ENCODE measurements at regions not wholly inside any gene's neighbourhood (a gene's known extent, or its start where the extent isn't known, plus 50 kb on each side); places are given as distances from the start of the nearest gene placed in this dataset.

DNA sequence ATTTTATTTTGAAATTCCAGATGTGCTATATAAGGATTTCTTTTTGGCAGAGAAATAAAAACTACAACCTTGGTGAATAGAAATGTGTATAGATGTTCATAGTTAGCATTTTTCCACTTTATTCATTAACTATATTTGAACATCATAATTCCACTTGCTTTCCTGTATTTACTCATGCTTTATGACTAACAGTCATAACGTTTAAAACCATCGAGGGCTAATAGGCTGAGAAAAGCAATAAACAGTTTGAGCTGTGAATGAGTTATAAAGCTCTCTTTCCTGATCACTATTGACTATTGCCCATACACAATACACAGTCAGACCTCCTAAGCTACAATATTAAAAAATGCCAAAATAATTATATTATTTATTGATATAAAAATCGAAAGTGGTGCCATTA, 502.1 kb upstream of the RASGRP1 start:
- no peak for DNase-seq

DNA sequence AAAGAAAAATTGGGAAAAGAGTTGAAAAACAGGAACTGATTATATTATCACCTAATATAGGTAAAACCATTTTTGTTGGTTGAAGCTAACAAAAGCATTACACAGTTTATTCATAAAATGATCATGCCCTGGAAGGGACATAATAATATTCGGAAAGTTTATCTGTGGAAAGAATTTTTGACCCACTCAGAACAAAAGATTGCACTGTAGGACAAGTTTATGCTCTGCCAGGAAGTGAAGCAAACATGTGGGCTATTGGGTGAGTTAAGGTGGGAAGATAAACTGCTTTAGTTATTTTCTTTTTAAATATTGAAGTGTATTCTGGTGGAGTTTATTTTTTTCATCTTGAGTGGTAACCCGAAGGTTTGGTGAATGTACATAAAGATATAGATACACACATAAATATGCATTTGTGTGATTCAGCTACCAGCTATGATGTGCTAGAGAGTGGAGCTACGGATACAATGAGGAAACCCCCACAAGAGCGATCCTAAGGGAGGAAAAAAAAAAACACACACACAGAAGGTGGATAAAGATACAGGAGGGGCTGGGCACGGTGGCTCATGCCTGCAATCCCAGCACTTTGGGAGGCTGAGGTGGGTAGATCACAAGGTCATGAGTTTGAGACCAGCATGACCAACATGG, 506.4 kb upstream of the THBS1 start:
- DNase-seq: no peak

DNA sequence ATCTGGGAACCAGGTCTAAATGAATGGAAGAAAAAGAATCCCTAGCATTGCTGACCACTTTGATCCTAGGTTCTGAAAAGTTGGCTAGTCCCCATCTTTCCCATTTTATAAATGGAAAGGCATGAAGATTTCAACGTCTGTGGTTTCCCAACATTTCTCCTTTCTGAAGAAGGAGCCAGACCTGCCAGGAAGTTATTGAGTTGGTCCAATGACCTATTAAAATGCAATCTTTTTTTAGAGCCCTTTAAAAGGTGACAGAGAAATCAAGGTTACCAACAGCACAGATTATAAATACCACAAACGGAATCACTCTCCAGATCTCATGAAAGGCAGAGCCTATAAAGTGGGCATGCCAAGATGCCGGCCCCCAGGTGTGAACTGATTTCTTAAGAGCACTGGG, 505.6 kb upstream of the THBS1 start:
- DNase-seq: no peak

DNA sequence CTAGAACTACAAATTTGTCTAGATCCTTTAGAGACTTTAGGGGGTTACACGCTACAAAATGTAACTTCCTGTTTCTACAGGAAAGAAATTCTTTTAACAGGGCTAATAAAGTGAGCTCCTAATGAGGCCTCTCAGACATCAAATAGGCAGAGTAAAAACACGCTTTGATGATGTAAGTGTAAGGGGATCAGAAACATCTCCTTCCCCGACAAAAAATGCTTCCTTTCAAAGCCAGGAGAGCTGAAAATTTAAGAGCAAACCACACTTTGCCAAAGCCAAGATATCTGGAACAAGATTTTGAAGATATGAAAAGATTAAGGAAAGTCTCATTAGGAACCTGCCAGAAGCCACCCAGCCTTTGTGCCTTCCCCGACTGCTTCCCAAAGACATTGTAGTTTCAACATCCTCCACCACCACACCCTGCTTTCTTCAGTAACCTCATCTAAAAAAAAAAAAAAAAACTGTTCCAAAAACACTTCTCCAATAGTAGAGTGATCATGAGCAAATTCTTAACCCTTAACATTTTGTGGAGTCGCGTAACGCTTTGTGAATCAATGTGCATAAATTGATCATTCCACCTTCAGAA, 505.0 kb upstream of the THBS1 start:
- DNase-seq: no peak

DNA sequence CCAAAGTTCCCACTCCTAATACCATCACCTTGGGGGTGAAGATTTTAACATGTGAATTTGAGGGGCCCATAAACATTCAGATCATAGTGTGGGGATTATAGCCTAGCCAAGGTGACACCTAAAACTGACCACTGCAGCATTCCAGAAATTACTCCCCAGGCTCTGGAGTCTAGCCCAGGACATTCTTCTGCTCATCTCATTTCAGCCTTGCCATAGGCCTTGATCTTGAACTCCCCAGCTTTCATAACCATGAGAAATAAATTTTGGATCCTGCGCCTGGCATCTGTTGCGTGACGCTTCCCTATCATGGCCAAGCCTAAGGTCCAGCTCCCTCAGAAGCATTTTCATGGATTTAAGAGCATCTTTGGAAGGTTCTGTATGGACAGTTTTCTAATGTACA, 502.9 kb upstream of the THBS1 start:
- no peak for DNase-seq

DNA sequence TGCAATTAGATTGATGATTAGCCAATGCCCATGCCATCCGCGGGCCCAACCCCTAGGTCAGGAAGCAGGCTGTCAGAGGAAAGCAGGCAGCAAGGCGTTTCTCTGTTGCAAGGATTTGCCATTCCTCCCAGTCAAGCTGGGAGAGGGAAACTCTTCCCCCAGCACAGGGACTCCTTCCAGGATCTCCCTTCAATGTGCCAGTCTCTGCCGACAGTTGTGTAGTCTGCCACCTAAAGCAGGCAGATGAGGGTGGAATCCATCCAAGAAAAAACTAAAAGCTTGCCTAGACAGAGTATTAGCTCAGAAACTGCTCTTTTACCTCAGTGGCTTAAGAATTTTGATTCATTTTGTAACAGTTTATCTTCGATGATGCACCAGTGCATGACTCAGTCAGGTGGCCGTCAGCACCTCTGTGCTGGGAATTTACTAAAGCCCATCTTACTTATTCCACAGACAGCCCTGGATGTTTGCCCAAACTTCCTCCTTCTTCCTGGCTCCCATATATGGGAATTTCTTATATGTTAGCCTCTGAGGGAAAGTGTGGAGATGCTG, 501.5 kb upstream of the THBS1 start:
- DNase-seq: peak in 12 of 58 donors; percentile 2 to 30 (median 8)

DNA sequence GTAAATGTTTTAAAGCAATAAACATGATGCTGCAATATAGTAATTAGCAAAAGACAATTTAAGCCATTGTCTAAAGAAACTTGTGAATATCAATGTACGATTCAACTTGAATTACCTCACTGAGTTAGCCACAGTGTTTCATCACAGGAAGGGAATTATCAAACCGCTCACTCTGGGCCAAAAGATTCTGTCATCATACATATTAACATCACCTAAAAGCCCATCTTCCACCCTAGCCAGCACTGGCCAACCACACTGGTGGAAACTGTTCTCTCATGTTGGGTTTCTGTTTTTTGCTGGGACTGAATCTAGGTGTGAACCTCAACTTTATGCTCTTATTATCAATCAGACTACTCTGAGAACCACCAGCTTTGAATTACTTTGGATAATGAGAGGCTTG, 497.7 kb upstream of the THBS1 start:
- no peak for DNase-seq

DNA sequence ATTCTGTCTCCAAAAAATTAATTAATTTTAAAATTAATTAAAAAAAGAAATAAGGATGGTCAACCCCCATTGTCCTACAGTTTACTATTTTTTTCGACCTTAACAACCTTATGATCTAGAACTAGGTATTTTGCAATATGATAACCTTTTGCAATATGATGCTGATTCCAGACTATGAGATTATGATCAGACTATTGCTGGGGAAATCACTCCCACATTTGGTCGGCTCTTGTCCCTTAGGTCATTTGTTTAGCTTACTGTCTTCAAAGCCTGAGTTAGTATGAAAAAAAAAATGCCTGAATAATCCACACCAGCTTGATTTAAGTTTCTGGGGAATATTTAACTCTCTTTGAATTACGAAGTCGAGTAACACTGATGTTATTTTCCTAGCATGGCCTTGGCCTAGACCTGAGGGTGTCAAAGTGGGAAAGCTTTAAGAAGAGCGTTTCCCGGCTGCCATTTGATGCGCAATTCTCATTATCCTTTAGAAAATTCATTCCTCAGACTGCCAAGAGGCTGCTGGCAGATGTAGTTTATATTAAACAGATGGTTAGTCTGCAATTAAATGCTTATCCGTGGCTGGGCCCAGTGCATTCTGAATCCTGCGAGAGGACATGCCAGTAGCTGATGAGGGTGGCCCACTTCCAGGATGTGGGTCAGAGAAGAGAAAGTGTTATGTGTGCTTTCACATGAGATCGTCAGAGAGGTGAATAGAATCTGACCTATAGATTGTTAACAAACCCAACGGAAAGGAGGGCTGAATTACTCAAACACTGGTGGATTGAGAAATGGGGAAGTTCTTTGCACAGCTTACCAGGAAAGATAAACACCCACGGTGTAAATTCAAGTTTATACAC, 496.0 kb upstream of the THBS1 start:
- DNase-seq: peak in 10 of 58 donors; percentile 3 to 45 (median 10)

DNA sequence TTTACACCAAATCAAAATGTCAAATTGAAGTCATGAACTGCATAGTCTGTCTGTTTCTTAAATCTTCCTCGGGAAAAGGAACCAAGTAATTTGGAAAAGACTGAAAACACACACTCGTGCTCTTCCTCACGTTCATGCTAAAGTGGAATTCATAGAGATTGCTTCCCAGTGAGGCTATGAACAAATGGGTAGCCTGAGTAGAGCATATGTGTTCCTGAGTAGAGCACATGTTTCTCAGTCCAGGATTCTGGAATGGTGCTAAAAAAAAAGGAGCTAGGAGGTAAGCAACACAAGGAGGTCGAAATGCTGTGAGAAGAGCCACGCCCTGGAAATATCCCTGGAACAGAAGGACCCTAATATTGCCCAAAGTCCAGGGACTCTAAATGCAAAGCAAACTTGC, 494.2 kb upstream of the THBS1 start:
- DNase-seq: no peak

DNA sequence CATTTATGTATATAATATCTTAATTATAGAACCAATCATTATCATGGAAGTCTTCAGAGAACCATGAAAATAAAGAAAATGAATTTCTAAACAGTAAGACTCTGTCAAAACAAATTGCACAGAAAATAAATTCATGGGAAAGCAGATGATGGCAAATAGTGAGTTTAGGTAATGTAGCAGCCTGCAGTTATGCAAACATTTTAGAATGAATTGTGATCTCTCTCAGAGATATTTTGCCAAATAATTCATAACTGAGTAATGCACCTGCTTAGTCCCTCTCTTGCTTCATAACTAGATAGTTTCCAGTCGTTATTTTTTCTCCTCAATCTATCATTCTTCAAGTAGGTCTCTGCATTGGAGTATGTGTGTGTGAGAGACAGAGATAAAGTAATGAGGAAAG, 492.7 kb upstream of the THBS1 start:
- DNase-seq: no peak

DNA sequence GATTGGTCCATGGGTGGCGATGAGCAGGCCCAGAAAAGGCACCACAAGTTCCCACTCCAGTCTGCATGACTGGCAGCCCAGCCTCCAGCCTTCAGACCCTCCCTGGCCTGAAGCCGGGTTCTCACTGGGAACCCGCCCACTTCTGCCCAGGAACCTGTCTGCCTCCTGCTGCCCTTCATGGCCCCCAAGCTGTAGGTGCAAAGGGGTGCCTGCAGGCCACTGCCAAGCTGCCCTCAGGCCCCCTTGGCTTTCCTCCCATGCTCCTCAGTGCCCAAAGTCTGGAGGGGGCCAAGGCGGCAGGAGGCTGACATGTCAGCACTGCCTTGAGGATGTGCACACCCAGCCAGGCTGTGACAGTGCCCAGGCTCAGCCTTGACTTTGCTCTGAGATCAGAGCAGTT, 488.5 kb upstream of the THBS1 start:
- DNase-seq: no peak

DNA sequence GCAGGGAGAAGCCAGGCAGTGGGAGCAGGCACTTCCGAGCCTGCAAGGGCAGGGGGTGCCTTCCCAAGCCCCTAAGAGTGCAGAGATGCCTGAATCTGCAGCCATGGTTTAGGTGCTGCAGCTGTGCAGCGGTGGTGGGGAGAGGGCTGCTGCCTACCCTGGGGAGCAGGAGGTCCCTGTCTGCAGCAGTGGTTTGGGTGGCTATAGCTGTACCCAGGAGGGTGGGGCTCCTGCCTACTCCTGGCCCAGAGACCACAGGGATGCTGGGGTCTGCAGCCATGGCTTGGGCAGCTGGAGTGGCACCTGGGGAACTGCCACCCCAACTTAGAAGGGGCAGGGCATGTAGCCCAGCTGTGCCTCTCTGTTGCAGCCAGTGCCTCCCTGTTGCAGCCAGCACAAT, 488.1 kb upstream of the THBS1 start:
- no peak for DNase-seq

DNA sequence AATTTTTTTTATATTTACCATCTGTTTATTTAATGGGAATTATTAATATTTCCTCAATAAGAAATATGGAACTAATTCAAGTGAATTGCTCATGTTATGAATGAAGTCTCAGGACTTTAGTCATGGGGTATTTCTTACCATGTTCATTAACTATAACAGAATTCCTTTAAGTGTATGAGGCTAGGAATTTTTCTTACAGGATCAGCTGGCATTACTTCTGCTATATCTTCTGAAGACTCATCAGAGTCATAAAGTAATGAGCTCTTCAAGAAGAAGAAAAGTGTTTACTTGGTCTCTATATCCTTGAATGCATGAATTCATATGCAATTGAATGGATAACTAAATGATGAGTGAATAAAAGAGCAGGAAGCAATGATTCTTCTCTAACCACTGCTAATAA, 486.8 kb upstream of the THBS1 start:
- no peak for DNase-seq

DNA sequence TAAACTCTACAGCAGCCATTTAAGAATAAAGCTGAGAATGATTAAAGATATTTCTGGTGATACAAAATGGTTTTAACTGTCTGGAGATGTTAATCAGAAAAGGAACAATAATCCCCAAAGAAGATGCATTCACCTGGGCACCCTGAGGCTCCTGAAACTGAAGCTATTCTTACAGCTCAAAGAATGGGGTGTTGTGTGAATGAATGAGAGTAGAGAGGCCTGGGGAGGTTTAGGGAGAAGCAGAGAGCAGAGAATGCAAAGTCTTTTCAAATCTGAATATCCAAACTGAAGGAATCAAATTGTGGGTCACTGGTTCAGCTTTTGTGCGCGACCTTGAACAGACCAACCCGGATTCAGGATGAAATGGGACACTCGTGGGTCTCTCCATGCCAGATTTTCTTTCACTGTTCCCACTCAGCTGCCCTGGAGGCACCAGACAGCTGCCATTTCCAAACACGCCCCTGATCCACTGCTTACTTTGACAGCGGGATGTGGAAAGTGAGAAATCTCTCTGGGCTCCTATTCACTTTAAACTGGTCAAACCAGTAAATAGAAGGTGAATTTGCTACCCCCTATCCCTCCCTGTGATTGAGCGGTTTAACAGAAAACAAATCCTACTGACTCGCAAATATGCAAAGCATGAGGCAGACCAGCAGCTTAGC, 485.5 kb upstream of the THBS1 start:
- DNase-seq: no peak

DNA sequence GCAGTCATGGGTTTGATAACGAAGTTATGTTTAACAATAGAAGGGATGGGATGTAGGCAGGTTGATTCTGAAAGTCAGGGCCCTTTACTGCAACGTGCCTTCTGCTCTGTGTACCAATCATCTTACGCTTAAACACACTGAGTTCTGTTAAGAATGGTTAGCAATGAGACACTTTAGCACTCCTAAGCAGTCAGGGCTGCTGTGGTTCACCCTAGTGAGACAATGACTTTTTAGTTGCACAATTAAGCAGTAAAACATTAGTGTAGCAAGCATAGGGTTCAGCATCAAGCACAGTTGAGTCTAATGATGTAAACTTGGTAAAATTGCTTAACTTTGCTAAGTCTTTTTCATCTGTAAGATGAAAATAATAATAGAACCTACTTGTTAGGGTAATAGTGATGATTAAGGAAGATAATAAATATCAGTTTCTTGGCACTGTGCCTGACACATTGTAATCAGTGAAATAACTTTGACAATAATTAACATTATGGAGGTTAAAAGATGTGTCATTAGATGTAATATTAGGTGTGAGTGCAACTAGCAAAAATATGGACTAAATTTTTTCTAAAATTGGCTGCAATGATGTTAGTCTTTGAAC, 484.2 kb upstream of the THBS1 start:
- no peak for DNase-seq

DNA sequence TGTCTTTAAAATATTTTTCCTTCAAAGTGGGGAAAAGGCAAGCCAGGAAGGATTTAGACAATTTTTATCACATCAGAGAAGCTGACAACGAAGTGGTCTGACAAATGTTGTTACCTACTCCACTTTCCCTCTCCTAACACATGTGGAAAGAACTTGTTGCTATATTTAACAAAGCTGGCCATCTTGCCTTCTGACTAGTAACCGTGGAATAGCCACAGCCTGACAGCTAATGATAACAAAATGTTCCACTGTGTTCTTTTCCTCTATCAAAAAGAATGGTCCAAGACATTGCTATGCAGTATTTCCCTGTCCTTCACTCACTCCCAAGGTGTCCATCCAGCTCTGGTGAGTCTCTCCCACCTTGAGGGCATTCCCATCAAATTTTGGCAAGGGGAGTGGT, 481.4 kb upstream of the THBS1 start:
- DNase-seq: no peak

DNA sequence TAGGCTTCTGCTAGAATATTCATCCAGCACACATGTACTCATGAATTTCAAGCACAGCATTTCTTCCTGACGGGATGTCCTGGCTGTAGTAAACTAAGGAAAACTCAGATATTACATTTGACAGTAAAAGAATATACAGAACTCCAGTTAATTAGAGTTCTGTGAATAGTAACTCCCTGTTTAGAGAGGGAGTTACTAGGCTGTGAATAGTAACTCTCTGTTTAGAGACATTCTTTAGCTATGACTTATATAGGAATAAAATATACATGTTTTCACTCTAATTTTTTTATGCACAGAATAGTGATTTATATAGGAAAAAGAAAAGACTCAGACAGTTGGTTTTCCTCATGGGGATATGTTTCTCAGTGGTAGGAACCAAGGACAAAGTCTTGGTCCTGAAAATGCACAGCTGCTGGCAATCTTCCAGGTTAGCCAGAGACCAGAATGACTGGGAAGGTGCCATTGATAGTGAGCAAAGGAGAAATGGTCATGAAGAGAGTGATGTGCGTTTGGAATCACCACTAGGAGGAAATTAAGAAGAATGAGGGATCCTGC, 480.7 kb upstream of the THBS1 start:
- no peak for DNase-seq

DNA sequence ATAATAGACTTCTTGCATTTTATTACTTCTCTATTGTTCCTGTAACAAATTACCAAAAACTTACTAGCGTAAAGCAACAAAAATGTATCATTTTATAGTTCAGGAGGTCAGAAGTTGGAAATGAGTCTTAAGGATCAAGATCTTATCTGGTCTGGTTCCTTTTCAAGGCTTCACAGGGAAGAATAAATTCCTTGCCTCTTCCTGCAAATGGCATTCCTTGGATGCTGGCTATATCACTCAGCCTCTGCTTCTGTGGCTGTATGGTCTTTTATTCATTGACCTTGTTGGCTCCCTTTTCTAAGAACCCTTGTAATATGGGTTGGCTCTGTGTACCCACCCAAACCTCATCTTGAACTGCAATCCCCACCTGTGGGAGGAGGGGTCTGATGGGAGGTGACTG, 478.4 kb upstream of the THBS1 start:
- DNase-seq: no peak

DNA sequence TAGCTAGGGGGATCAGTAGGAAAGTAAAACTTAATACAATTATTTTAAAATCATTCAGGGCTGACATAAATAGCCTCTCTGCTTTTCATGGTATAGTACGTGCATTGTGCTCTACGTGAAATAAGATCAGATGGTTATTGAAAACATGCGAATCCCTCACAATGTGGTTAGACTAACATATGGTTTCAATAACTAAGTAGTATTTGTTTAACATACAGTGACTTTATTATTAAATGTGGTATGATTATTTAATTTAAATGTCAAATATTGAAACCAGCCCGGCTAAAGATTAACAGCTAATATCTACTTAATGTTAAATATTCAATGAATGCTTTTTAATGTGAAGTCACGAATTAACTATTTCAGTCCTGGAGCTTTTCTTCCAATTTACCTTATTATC, 473.9 kb upstream of the THBS1 start:
- no peak for DNase-seq

DNA sequence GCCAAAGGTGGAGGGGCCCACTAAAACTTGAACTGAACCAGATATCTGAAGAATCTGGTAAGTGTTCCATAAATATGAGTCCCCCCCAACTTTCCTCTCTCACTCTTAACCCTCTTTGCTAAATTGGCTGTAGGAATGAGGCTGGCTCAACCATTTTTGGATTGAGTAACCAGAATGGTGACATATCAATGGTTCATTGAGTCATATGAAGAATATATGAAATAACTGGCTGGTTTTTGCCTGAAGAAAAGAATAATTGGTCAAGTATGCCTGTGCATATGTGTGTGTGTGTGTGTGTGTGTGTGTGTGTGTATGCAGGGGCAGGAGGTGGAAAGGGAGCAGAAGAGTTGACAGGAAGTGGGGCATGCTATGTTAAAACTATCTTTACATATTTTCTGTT, 472.9 kb upstream of the THBS1 start:
- no peak for DNase-seq

DNA sequence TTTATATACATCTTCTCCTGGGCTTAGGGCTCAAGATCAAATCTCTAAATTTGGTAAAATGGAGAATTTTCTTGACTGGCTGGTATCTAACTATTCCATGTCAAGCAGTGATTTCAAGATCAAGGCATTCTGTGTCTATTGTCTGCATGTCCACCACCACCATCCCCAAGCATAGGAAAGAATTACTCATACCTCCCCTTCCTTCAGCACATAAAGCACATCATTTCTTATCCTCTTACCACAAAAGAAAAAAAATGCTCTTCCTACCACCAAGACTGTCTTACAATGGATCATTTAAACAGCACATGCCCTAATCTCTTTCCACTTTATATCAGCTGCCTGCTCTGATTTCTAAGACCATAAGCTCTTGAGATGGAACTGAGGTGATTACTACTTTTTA, 470.5 kb upstream of the THBS1 start:
- no peak for DNase-seq

Measured in anterior cingulate cortex (tissue), 58 donors.